ENCODE measurements at regions not wholly inside any gene's neighbourhood (a gene's known extent, or its start where the extent isn't known, plus 50 kb on each side); places are given as distances from the start of the nearest gene placed in this dataset.

DNA sequence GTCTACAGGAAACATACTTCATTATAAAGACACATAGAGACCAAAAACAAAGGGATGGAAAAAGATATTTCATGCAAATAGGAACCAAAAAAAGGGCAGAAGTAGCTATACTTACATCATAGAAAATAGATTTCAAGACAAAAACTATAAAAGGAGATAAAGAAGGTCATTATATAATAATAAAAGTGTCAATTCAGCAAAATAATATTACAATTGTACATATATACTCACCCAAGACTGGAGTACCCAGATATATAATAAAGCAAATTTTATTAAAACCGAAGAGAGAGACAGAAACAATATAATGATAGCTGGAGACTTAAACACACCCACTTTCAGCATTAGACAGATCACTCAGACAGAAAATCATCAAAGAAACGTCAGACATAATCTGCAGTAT, 546.3 kb downstream of the PRDM9 start:
- H3K27me3 ChIP-seq (ENCODE audit: control insufficient read depth, extremely low read depth, insufficient read depth, low read length): no peaks in the 10 kb centered on the region
- H3K36me3 ChIP-seq (ENCODE audit: control insufficient read depth in 2 of 2, extremely low read depth in 1 of 2, insufficient read depth in 2 of 2, low read length in 2 of 2): no peaks in the 10 kb centered on the region
- TF ChIP-seq, protein P1, sequence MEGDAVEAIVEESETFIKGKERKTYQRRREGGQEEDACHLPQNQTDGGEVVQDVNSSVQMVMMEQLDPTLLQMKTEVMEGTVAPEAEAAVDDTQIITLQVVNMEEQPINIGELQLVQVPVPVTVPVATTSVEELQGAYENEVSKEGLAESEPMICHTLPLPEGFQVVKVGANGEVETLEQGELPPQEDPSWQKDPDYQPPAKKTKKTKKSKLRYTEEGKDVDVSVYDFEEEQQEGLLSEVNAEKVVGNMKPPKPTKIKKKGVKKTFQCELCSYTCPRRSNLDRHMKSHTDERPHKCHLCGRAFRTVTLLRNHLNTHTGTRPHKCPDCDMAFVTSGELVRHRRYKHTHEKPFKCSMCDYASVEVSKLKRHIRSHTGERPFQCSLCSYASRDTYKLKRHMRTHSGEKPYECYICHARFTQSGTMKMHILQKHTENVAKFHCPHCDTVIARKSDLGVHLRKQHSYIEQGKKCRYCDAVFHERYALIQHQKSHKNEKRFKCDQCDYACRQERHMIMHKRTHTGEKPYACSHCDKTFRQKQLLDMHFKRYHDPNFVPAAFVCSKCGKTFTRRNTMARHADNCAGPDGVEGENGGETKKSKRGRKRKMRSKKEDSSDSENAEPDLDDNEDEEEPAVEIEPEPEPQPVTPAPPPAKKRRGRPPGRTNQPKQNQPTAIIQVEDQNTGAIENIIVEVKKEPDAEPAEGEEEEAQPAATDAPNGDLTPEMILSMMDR (optimal IDR thresholded peaks at IDR 0.05 in 1 of 3, IDR thresholded peaks at IDR 0.05 in 1 of 3, conservative IDR thresholded peaks at IDR 0.05 in 1 of 3; ENCODE audit: extremely low read depth in 1 of 3, insufficient read depth in 2 of 3, low read length in 3 of 3): no peak
- TF ChIP-seq EZH2 (IDR thresholded peaks at IDR 0.05; ENCODE audit: low read length): no peak
- no peak overlapping the region for H3K27ac ChIP-seq (ENCODE audit: control insufficient read depth, insufficient read depth, low read length)
- no peak overlapping the region for H3K4me2 ChIP-seq (ENCODE audit: control insufficient read depth, extremely low read depth, insufficient read depth, low read depth, low read length)
- H3K4me3 ChIP-seq (ENCODE audit: control insufficient read depth in 2 of 3, extremely low read depth in 1 of 3, insufficient read depth in 2 of 3, low read depth in 1 of 3, low read length in 3 of 3): no peak overlapping the region
- no peaks in the 10 kb centered on the region for H3K79me2 ChIP-seq (ENCODE audit: control insufficient read depth, insufficient read depth, low read length)
- no peak overlapping the region for H2AFZ ChIP-seq (ENCODE audit: control insufficient read depth, low read length)
- no peaks in the 10 kb centered on the region for H4K20me1 ChIP-seq (ENCODE audit: control insufficient read depth, extremely low read depth, insufficient read depth, low read length)
- H3K9me3 ChIP-seq (ENCODE audit: control insufficient read depth, low read depth, low read length): no peaks in the 10 kb centered on the region
- DNase-seq (ENCODE audit: low read depth, low spot score) (no peak), FAIRE-seq (no peak)
- dilution Hi-C loops (cut with MboI; ENCODE audit: extremely low pct_ligation_motif_present, low sequenced_read_pairs): no loop called here
- no peak overlapping the region for H3K9ac ChIP-seq (ENCODE audit: control insufficient read depth, extremely low read depth, insufficient read depth, low read length)
- no peaks in the 10 kb centered on the region for H3K4me1 ChIP-seq (ENCODE audit: control insufficient read depth, extremely low read depth, insufficient read depth, low read length)
- H3K9me1 ChIP-seq (ENCODE audit: control insufficient read depth, extremely low read depth, insufficient read depth, low read length): no peaks in the 10 kb centered on the region

DNA sequence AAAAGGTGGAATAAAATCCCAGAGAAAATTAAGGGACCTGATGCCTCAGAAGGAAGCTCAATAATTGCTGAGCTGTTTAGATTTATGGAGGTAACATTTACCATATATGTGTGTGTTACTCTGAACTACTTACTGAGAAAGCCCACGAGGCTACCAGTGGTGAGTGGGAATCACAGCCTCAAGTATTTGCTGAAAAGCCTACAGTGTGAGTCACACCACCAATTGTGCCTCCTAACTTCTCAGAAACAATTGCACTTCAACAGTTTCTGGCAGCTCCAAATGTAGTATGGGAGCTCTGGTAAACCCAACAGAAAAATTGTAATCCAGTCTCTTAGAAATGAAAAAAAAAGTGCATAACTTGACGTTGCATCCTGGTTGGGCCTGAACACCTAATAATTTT, 551.6 kb downstream of the PRDM9 start:
- H3K36me3 ChIP-seq (ENCODE audit: control insufficient read depth in 2 of 2, extremely low read depth in 1 of 2, insufficient read depth in 2 of 2, low read length in 2 of 2): no peaks in the 10 kb centered on the region
- H3K27ac ChIP-seq (ENCODE audit: control insufficient read depth, insufficient read depth, low read length): no peak overlapping the region
- no peaks in the 10 kb centered on the region for H3K27me3 ChIP-seq (ENCODE audit: control insufficient read depth, extremely low read depth, insufficient read depth, low read length)
- H4K20me1 ChIP-seq (ENCODE audit: control insufficient read depth, extremely low read depth, insufficient read depth, low read length): no peaks in the 10 kb centered on the region
- no peaks in the 10 kb centered on the region for H3K9me3 ChIP-seq (ENCODE audit: control insufficient read depth, low read depth, low read length)
- H3K9ac ChIP-seq (ENCODE audit: control insufficient read depth, extremely low read depth, insufficient read depth, low read length): no peak overlapping the region
- DNase-seq (ENCODE audit: low read depth, low spot score) (no peak), FAIRE-seq (no peak)
- no peak overlapping the region for H3K4me3 ChIP-seq (ENCODE audit: control insufficient read depth in 2 of 3, extremely low read depth in 1 of 3, insufficient read depth in 2 of 3, low read depth in 1 of 3, low read length in 3 of 3)
- dilution Hi-C loops (cut with MboI; ENCODE audit: extremely low pct_ligation_motif_present, low sequenced_read_pairs): no loop called here
- no peak for TF ChIP-seq EZH2 (IDR thresholded peaks at IDR 0.05; ENCODE audit: low read length)
- TF ChIP-seq, protein P1 (optimal IDR thresholded peaks at IDR 0.05 in 1 of 3, IDR thresholded peaks at IDR 0.05 in 1 of 3, conservative IDR thresholded peaks at IDR 0.05 in 1 of 3; ENCODE audit: extremely low read depth in 1 of 3, insufficient read depth in 2 of 3, low read length in 3 of 3): no peak
- H3K4me1 ChIP-seq (ENCODE audit: control insufficient read depth, extremely low read depth, insufficient read depth, low read length): no peaks in the 10 kb centered on the region
- H2AFZ ChIP-seq (ENCODE audit: control insufficient read depth, low read length): no peak overlapping the region
- no peak overlapping the region for H3K4me2 ChIP-seq (ENCODE audit: control insufficient read depth, extremely low read depth, insufficient read depth, low read depth, low read length)
- no peaks in the 10 kb centered on the region for H3K79me2 ChIP-seq (ENCODE audit: control insufficient read depth, insufficient read depth, low read length)
- no peaks in the 10 kb centered on the region for H3K9me1 ChIP-seq (ENCODE audit: control insufficient read depth, extremely low read depth, insufficient read depth, low read length)
